Cardiac fibroblast (primary cell): ENCODE measurements at regions not wholly inside any gene's neighbourhood (a gene's known extent, or its start where the extent isn't known, plus 50 kb on each side); places are given as distances from the start of the nearest gene placed in this dataset.
"Not testable (repeated sequence)": the region's sequence is repeated elsewhere in the genome, so short reads cannot be mapped to it uniquely, and the experiment has no call there.

Source experiments
- DNase-seq, 2 donors: peaks; one replicate each; pipeline versions ENCODE4 v3.0.0 to v3.0.0-alpha.2; 2010; ENCODE audit warnings: low read depth in 2 of 2
- H3K4me3 ChIP-seq, 2 donors: replicated peaks in 1 of 2; 1 replicate in 1 of 2; 2 replicates in 1 of 2; pipeline ENCODE4 v1.5.1; 2011; ENCODE audit warnings: low read depth in 2 of 2, low read length in 2 of 2, mild to moderate bottlenecking in 2 of 2, moderate library complexity in 1 of 2
- CTCF ChIP-seq: IDR thresholded peaks from one replicate; pipeline ENCODE4 v1.5.1; 2011; ENCODE audit warnings: low read depth, mild to moderate bottlenecking, low read length, inconsistent platforms

GRCh38 chr13:91242652-91243051 lies 104.8 kb upstream of the MIR17HG start:
- TF ChIP-seq CTCF = no peak
- peak in 1 of 2 donors; percentile 1 for DNase-seq
- H3K4me3 ChIP-seq = no peak overlapping the region

- no peak for TF ChIP-seq CTCF
- no peak overlapping the region for H3K4me3 ChIP-seq
These were observed 102.2 kb upstream of the MIR17HG start for GRCh38 chr13:91245288-91245687.

GRCh38 chr13:91247768-91248167 lies 99.7 kb upstream of the MIR17HG start:
- no peak overlapping the region for H3K4me3 ChIP-seq
- no peak for DNase-seq
- TF ChIP-seq CTCF = no peak

More at GRCh38 chr13:91245288-91245687, 102.2 kb upstream of the MIR17HG start:
- no peak for DNase-seq

GRCh38 chr13:91248249-91248648 lies 99.2 kb upstream of the MIR17HG start:
- no peak for TF ChIP-seq CTCF
- no peak for DNase-seq
- H3K4me3 ChIP-seq = no peak overlapping the region

GRCh38 chr13:91249370-91249769 lies 98.1 kb upstream of the MIR17HG start:
- no peak overlapping the region for H3K4me3 ChIP-seq
- TF ChIP-seq CTCF = no peak
- DNase-seq = no peak

- no peak overlapping the region for H3K4me3 ChIP-seq
- no peak for DNase-seq
- no peak for TF ChIP-seq CTCF
These were observed 97.6 kb upstream of the MIR17HG start for GRCh38 chr13:91249861-91250260.

GRCh38 chr13:91251573-91251972 lies 95.9 kb upstream of the MIR17HG start:
- DNase-seq, H3K4me3 ChIP-seq: not testable (repeated sequence)
